DND-41 (cell line): ENCODE measurements at regions not wholly inside any gene's neighbourhood (a gene's known extent, or its start where the extent isn't known, plus 50 kb on each side); places are given as distances from the start of the nearest gene placed in this dataset.
"Not testable (repeated sequence)": the region's sequence is repeated elsewhere in the genome, so short reads cannot be mapped to it uniquely, and the experiment has no call there.

Experiments
- EZH2 ChIP-seq: IDR thresholded peaks from 3 replicates; pipeline ENCODE4 v1.6.1; 2012; ENCODE audit warnings: borderline replicate concordance, low read depth, mild to moderate bottlenecking, moderate library complexity, low read length, inconsistent platforms; ENCODE audit not compliant: severe bottlenecking
- TF ChIP-seq, protein P1 (sequence below): IDR thresholded peaks from 2 replicates; pipeline ENCODE4 v1.5.1; 2012; ENCODE audit warnings: borderline replicate concordance, low read length, moderate library complexity, mild to moderate bottlenecking; ENCODE audit not compliant: poor library complexity, severe bottlenecking; ENCODE audit errors: extremely low read depth

DNA sequence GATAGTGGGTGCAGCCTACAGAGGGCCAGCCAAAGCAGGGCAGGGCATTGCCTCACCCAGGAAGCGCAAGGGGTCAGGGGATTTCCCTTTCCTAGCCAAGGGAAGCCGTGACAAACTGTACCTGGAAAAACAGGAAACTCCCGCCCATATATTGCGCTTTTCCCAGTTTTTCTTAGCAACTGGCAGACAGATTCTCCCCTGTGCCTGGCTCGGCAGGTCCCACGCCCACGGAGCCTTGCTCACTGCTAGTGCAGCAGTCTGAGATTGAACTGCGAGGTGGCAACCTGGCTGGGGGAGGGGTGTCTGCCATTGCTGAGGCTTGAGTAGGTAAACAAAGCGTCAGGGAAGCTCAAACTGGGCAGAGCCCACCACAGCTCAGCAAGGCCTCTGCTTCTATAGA lies 212.4 kb downstream of the SDHAF3 start:
- TF ChIP-seq, protein P1, sequence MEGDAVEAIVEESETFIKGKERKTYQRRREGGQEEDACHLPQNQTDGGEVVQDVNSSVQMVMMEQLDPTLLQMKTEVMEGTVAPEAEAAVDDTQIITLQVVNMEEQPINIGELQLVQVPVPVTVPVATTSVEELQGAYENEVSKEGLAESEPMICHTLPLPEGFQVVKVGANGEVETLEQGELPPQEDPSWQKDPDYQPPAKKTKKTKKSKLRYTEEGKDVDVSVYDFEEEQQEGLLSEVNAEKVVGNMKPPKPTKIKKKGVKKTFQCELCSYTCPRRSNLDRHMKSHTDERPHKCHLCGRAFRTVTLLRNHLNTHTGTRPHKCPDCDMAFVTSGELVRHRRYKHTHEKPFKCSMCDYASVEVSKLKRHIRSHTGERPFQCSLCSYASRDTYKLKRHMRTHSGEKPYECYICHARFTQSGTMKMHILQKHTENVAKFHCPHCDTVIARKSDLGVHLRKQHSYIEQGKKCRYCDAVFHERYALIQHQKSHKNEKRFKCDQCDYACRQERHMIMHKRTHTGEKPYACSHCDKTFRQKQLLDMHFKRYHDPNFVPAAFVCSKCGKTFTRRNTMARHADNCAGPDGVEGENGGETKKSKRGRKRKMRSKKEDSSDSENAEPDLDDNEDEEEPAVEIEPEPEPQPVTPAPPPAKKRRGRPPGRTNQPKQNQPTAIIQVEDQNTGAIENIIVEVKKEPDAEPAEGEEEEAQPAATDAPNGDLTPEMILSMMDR = not testable (repeated sequence)
- TF ChIP-seq EZH2 = not testable (repeated sequence)
